HL-60/S4 treated with retinoic acid at 250 ng/mL for 4 days and 3 days (cell line): ENCODE measurements at regions not wholly inside any gene's neighbourhood (a gene's known extent, or its start where the extent isn't known, plus 50 kb on each side); places are given as distances from the start of the nearest gene placed in this dataset.

Experiments
- in situ Hi-C: fragments of 300-500 bp; cut with MboI; formaldehyde crosslinking; loops from 2 replicates; pipeline ENCODE4 v1.7.0; 2022; ENCODE audit warnings: low sequenced_read_pairs

GRCh38 chr20:17841751-17842215, 126.8 kb downstream of the SNX5 start:
- in situ Hi-C loops: no loop called here

- in situ Hi-C loops: no loop called here
These were observed 128.2 kb downstream of the SNX5 start for GRCh38 chr20:17840423-17840822.

- in situ Hi-C loops: no loop called here
These were observed 129.7 kb downstream of the SNX5 start for GRCh38 chr20:17838921-17839320.

- in situ Hi-C loops: no loop called here
These were observed 131.4 kb downstream of the SNX5 start for GRCh38 chr20:17837179-17837578.

- in situ Hi-C loops: no loop called here
These were observed 132.2 kb downstream of the SNX5 start for GRCh38 chr20:17836303-17836861.

- in situ Hi-C loops: no loop called here
These were observed 132.7 kb downstream of the SNX5 start for GRCh38 chr20:17835934-17836300.

- in situ Hi-C loops: no loop called here
These were observed 133.2 kb downstream of the SNX5 start for GRCh38 chr20:17835240-17835933.

- in situ Hi-C loops: no loop called here
These were observed 133.8 kb downstream of the SNX5 start for GRCh38 chr20:17834804-17835203.

GRCh38 chr20:17833036-17833674, 133.4 kb downstream of the BANF2 start:
- in situ Hi-C loops: no loop called here

GRCh38 chr20:17832236-17832915, 132.6 kb downstream of the BANF2 start:
- in situ Hi-C loops: no loop called here

GRCh38 chr20:17828598-17829144, 128.9 kb downstream of the BANF2 start:
- in situ Hi-C loops: no loop called here

- in situ Hi-C loops: no loop called here
These were observed 128.2 kb downstream of the BANF2 start for GRCh38 chr20:17827759-17828559.

GRCh38 chr20:17827079-17827478, 127.3 kb downstream of the BANF2 start:
- in situ Hi-C loops: no loop called here

- in situ Hi-C loops: no loop called here
These were observed 126.4 kb downstream of the BANF2 start for GRCh38 chr20:17825960-17826843.

- in situ Hi-C loops: no loop called here
These were observed 125.6 kb downstream of the BANF2 start for GRCh38 chr20:17825252-17825959.

- in situ Hi-C loops: no loop called here
These were observed 125.0 kb downstream of the BANF2 start for GRCh38 chr20:17824676-17825251.

GRCh38 chr20:17823409-17824144, 123.8 kb downstream of the BANF2 start:
- in situ Hi-C loops: no loop called here
